ENCODE measurements at regions not wholly inside any gene's neighbourhood (a gene's known extent, or its start where the extent isn't known, plus 50 kb on each side); places are given as distances from the start of the nearest gene placed in this dataset.

GRCh38 chr3:124428372-124429128, 301.7 kb upstream of the UMPS start:
- peaks cover 6 to 7% of the 10 kb centered on the region in 2 donors for H3K27me3 Mint-ChIP-seq
- H3K27ac Mint-ChIP-seq: no peak overlapping the region
- H3K9me3 Mint-ChIP-seq: no peaks in the 10 kb centered on the region
- no peak for ATAC-seq (replicated peaks)
- no peak overlapping the region for H3K4me3 Mint-ChIP-seq
- no peaks in the 10 kb centered on the region for H3K36me3 Mint-ChIP-seq (ENCODE audit: insufficient read depth)
- no peaks in the 10 kb centered on the region for H3K4me1 Mint-ChIP-seq (ENCODE audit: low read depth in 2 of 2)
- DNase-seq: no peak

- H3K4me1 Mint-ChIP-seq (ENCODE audit: low read depth in 2 of 2): no peaks in the 10 kb centered on the region
- ATAC-seq (replicated peaks): no peak
- H3K9me3 Mint-ChIP-seq: no peaks in the 10 kb centered on the region
- no peaks in the 10 kb centered on the region for H3K36me3 Mint-ChIP-seq (ENCODE audit: insufficient read depth)
- peaks cover 6 to 7% of the 10 kb centered on the region in 2 donors for H3K27me3 Mint-ChIP-seq
- no peak overlapping the region for H3K4me3 Mint-ChIP-seq
- no peak for DNase-seq
- no peak overlapping the region for H3K27ac Mint-ChIP-seq
Measured at GRCh38 chr3:124429129-124429815, 301.0 kb upstream of the UMPS start.

GRCh38 chr3:124431331-124431994, 298.8 kb upstream of the UMPS start:
- ATAC-seq (replicated peaks) (no peak), DNase-seq (no peak)
- Mint-ChIP-seq H3K4me3 (no peak overlapping the region), H3K9me3 (no peaks in the 10 kb centered on the region), H3K4me1 (ENCODE audit: low read depth in 2 of 2) (no peaks in the 10 kb centered on the region), H3K27ac (no peak overlapping the region), H3K36me3 (ENCODE audit: insufficient read depth) (no peaks in the 10 kb centered on the region), H3K27me3 (peaks cover 7 to 9% of the 10 kb centered on the region in 2 donors)

DNA sequence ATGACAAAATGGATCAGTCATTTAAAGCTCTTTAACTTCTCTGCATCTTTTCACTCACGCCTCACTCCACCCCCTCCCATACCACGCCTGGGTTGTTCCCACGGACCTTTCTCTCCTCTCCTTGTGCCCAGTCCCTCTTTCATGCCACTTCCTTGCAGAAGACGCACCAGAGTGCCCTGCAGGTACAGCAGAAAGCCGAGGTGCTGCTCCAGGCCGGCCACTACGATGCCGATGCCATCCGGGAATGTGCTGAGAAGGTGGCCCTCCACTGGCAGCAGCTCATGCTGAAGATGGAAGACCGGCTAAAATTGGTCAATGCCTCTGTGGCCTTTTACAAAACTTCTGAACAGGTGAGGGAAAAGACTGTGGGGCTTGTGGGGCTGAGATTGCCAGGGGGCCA, 296.1 kb upstream of the UMPS start:
- DNase-seq: no peak

DNA sequence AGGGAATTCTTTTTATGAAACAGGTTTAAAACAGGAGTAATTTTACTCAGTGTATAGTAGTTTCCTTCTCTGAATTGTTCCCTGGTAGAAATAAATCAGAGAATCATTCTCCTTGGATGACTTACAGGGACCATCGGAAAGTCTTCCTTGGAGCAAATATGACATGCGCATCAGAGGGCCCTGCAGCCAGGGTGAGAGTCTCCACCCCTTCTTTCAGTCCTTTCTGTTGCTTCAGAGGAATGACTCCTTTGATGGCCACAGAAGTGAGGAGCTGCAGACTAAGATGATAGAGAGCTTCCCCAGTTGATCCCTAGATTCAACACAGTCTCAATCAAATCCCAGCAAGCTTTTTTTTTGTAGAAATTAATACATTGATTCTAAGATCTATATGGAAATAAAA, 294.8 kb upstream of the UMPS start:
- H3K36me3 Mint-ChIP-seq (ENCODE audit: insufficient read depth): no peaks in the 10 kb centered on the region
- ATAC-seq (replicated peaks): no peak

More for the DNA sequence above, 296.1 kb upstream of the UMPS start:
- Mint-ChIP-seq H3K27me3 (peaks cover 7 to 9% of the 10 kb centered on the region in 2 donors), H3K4me3 (no peak overlapping the region), H3K4me1 (ENCODE audit: low read depth in 2 of 2) (no peaks in the 10 kb centered on the region), H3K36me3 (ENCODE audit: insufficient read depth) (no peaks in the 10 kb centered on the region), H3K9me3 (no peaks in the 10 kb centered on the region), H3K27ac (no peak overlapping the region)
- no peak for ATAC-seq (replicated peaks)

GRCh38 chr3:124438813-124439212, 291.4 kb upstream of the UMPS start:
- ATAC-seq (replicated peaks) (no peak), DNase-seq (no peak)
- Mint-ChIP-seq H3K4me1 (ENCODE audit: low read depth in 2 of 2) (no peaks in the 10 kb centered on the region), H3K27me3 (peaks cover 14 to 22% of the 10 kb centered on the region in 2 donors), H3K27ac (no peak overlapping the region), H3K4me3 (no peak overlapping the region), H3K36me3 (ENCODE audit: insufficient read depth) (no peaks in the 10 kb centered on the region), H3K9me3 (no peaks in the 10 kb centered on the region)

More for the DNA sequence above, 294.8 kb upstream of the UMPS start:
- Mint-ChIP-seq H3K27ac (no peak overlapping the region), H3K4me3 (no peak overlapping the region), H3K9me3 (no peaks in the 10 kb centered on the region), H3K4me1 (ENCODE audit: low read depth in 2 of 2) (no peaks in the 10 kb centered on the region), H3K27me3 (peaks cover 7 to 9% of the 10 kb centered on the region in 2 donors)
- DNase-seq: no peak

- DNase-seq: no peak
- Mint-ChIP-seq H3K36me3 (ENCODE audit: insufficient read depth) (no peaks in the 10 kb centered on the region), H3K4me3 (no peak overlapping the region), H3K9me3 (no peaks in the 10 kb centered on the region), H3K4me1 (ENCODE audit: low read depth in 2 of 2) (no peaks in the 10 kb centered on the region), H3K27ac (no peak overlapping the region), H3K27me3 (peaks cover 14 to 22% of the 10 kb centered on the region in 2 donors)
- no peak for ATAC-seq (replicated peaks)
Measured at GRCh38 chr3:124439603-124440002, 290.6 kb upstream of the UMPS start.

- Mint-ChIP-seq H3K36me3 (ENCODE audit: insufficient read depth) (no peaks in the 10 kb centered on the region), H3K27me3 (peaks cover 9 to 22% of the 10 kb centered on the region in 2 donors), H3K27ac (no peak overlapping the region), H3K4me1 (ENCODE audit: low read depth in 2 of 2) (no peaks in the 10 kb centered on the region), H3K4me3 (no peak overlapping the region), H3K9me3 (no peaks in the 10 kb centered on the region)
- DNase-seq (no peak), ATAC-seq (replicated peaks) (no peak)
Measured at GRCh38 chr3:124441766-124442165, 288.5 kb upstream of the UMPS start.

GRCh38 chr3:124442463-124442862, 287.8 kb upstream of the UMPS start:
- H3K4me1 Mint-ChIP-seq (ENCODE audit: low read depth in 2 of 2): no peaks in the 10 kb centered on the region
- peaks cover 9 to 22% of the 10 kb centered on the region in 2 donors for H3K27me3 Mint-ChIP-seq
- H3K27ac Mint-ChIP-seq: no peak overlapping the region
- no peak overlapping the region for H3K4me3 Mint-ChIP-seq
- ATAC-seq (replicated peaks): no peak
- DNase-seq: no peak
- no peaks in the 10 kb centered on the region for H3K36me3 Mint-ChIP-seq (ENCODE audit: insufficient read depth)
- H3K9me3 Mint-ChIP-seq: no peaks in the 10 kb centered on the region

- Mint-ChIP-seq H3K27ac (no peak overlapping the region), H3K36me3 (ENCODE audit: insufficient read depth) (no peaks in the 10 kb centered on the region), H3K9me3 (no peaks in the 10 kb centered on the region), H3K4me3 (no peak overlapping the region), H3K4me1 (ENCODE audit: low read depth in 2 of 2) (no peaks in the 10 kb centered on the region), H3K27me3 (peaks cover 11 to 22% of the 10 kb centered on the region in 2 donors)
- ATAC-seq (replicated peaks): no peak
- DNase-seq: no peak
Measured at GRCh38 chr3:124443446-124443845, 286.8 kb upstream of the UMPS start.

GRCh38 chr3:124444075-124444474, 286.2 kb upstream of the UMPS start:
- Mint-ChIP-seq H3K9me3 (no peaks in the 10 kb centered on the region), H3K27ac (no peak overlapping the region), H3K4me3 (no peak overlapping the region), H3K27me3 (peaks cover 16 to 22% of the 10 kb centered on the region in 2 donors), H3K4me1 (ENCODE audit: low read depth in 2 of 2) (no peaks in the 10 kb centered on the region), H3K36me3 (ENCODE audit: insufficient read depth) (no peaks in the 10 kb centered on the region)
- ATAC-seq (replicated peaks) (no peak), DNase-seq (no peak)

GRCh38 chr3:124444896-124445295, 285.4 kb upstream of the UMPS start:
- H3K27ac Mint-ChIP-seq: no peak overlapping the region
- ATAC-seq (replicated peaks) (no peak), DNase-seq (no peak)
- no peaks in the 10 kb centered on the region for H3K4me1 Mint-ChIP-seq (ENCODE audit: low read depth in 2 of 2)
- no peaks in the 10 kb centered on the region for H3K36me3 Mint-ChIP-seq (ENCODE audit: insufficient read depth)
- no peak overlapping the region for H3K4me3 Mint-ChIP-seq
- peaks cover 16 to 22% of the 10 kb centered on the region in 2 donors for H3K27me3 Mint-ChIP-seq
- H3K9me3 Mint-ChIP-seq: no peaks in the 10 kb centered on the region

- H3K9me3 Mint-ChIP-seq: no peaks in the 10 kb centered on the region
- no peak for ATAC-seq (replicated peaks)
- H3K4me1 Mint-ChIP-seq (ENCODE audit: low read depth in 2 of 2): no peaks in the 10 kb centered on the region
- no peak for DNase-seq
- H3K4me3 Mint-ChIP-seq: no peak overlapping the region
- no peaks in the 10 kb centered on the region for H3K36me3 Mint-ChIP-seq (ENCODE audit: insufficient read depth)
- peaks cover 10% of the 10 kb centered on the region in 2 donors for H3K27me3 Mint-ChIP-seq
- no peak overlapping the region for H3K27ac Mint-ChIP-seq
Measured at GRCh38 chr3:124447845-124448244, 282.4 kb upstream of the UMPS start.

- H3K4me3 Mint-ChIP-seq: no peak overlapping the region
- H3K4me1 Mint-ChIP-seq (ENCODE audit: low read depth in 2 of 2): no peaks in the 10 kb centered on the region
- H3K27me3 Mint-ChIP-seq: peaks cover 7 to 10% of the 10 kb centered on the region in 2 donors
- no peak for ATAC-seq (replicated peaks)
- no peaks in the 10 kb centered on the region for H3K36me3 Mint-ChIP-seq (ENCODE audit: insufficient read depth)
- no peak overlapping the region for H3K27ac Mint-ChIP-seq
- no peaks in the 10 kb centered on the region for H3K9me3 Mint-ChIP-seq
- no peak for DNase-seq
Measured at GRCh38 chr3:124448954-124449353, 281.3 kb upstream of the UMPS start.
